Gastrocnemius medialis (tissue), 4 donors: ENCODE measurements at regions not wholly inside any gene's neighbourhood (a gene's known extent, or its start where the extent isn't known, plus 50 kb on each side); places are given as distances from the start of the nearest gene placed in this dataset.

ENCODE experiments used
- ATAC-seq, 2 donors: fragments of 150-250 bp; one replicate each; pipeline ENCODE4 v1.9.1; 2016
- DNase-seq, 2 donors: peaks; one replicate each; pipeline ENCODE4 v3.0.0-alpha.2; 2019
- H3K27ac ChIP-seq, 4 donors: fragments of 200-600 bp; sonication (generic); 1 replicate in 1 of 4; 2 replicates in 3 of 4; pipeline ENCODE4 v1.5.1; 2016 to 2018; ENCODE audit warnings: mild to moderate bottlenecking in 2 of 4, moderate library complexity in 1 of 4
- H3K27me3 ChIP-seq, 3 donors: fragments of 200-600 bp; sonication (generic) in 2 of 3; 1 replicate in 1 of 3; 2 replicates in 2 of 3; pipeline versions ENCODE4 v1.5.1 to v1.6.0; 2016 to 2019; ENCODE audit warnings: mild to moderate bottlenecking in 1 of 3, moderate library complexity in 1 of 3
- H3K36me3 ChIP-seq, 2 donors: fragments of 200-600 bp; sonication (generic) in 1 of 2; one replicate each; pipeline ENCODE4 v1.5.1; 2017 to 2018
- H3K4me1 ChIP-seq, 2 donors: fragments of 200-600 bp; sonication (generic) in 1 of 2; one replicate each; pipeline ENCODE4 v1.5.1; 2016 to 2017; ENCODE audit warnings: mild to moderate bottlenecking in 2 of 2
- H3K4me3 ChIP-seq, 4 donors: fragments of 200-600 bp; sonication (generic) in 3 of 4; 1 replicate in 1 of 4; 2 replicates in 3 of 4; pipeline ENCODE4 v1.5.1; 2016 to 2019; ENCODE audit warnings: mild to moderate bottlenecking in 2 of 4
- H3K9me3 ChIP-seq, 3 donors: fragments of 200-600 bp; sonication (generic) in 2 of 3; 1 replicate in 1 of 3; 2 replicates in 2 of 3; pipeline ENCODE4 v1.5.1; 2016 to 2019
- POLR2A ChIP-seq, 2 donors: fragments of 450-650 bp; IDR thresholded peaks; one replicate each; pipeline ENCODE4 v1.6.1; 2017; ENCODE audit warnings: antibody characterized with exemption in 2 of 2, mild to moderate bottlenecking in 2 of 2, moderate library complexity in 2 of 2
- in situ Hi-C, 4 donors: fragments of 200-750 bp; cut with MboI; loops; one replicate each; pipeline versions ENCODE4 v1.15.0 to v1.8.0; 2017; ENCODE audit warnings: low sequenced_read_pairs in 4 of 4
- intact Hi-C: fragments of 100-400 bp; cut with DNase I; formaldehyde crosslinking; loops from one replicate; pipeline ENCODE4 v1.15.1; 2023; ENCODE audit warnings: low total_unique reads
- TF ChIP-seq, protein P1 (sequence below), 5 experiments: fragments of 450-650 bp in 3 of 5; fragments of 200-600 bp in 2 of 5; sonication (generic) in 2 of 5; IDR thresholded peaks in 4 of 5; conservative IDR thresholded peaks in 1 of 5; 1 replicate in 4 of 5; 2 replicates in 1 of 5; pipeline ENCODE4 v1.5.1; 2016 to 2019; ENCODE audit warnings: antibody characterized with exemption in 5 of 5, mild to moderate bottlenecking in 3 of 5, moderate library complexity in 3 of 5

GRCh38 chr7:84535580-84536270 is 341.1 kb upstream of the SEMA3A start:
- Histone ChIP-seq H3K27me3 (no peaks in the 10 kb centered on the region), H3K4me1 (no peaks in the 10 kb centered on the region), H3K4me3 (no peak overlapping the region), H3K9me3 (no peaks in the 10 kb centered on the region), H3K27ac (no peak overlapping the region), H3K36me3 (no peaks in the 10 kb centered on the region)
- ATAC-seq (no peak), DNase-seq (no peak)
- in situ Hi-C loops (no loop called here), intact Hi-C loops (no loop called here)
- TF ChIP-seq, protein P1, sequence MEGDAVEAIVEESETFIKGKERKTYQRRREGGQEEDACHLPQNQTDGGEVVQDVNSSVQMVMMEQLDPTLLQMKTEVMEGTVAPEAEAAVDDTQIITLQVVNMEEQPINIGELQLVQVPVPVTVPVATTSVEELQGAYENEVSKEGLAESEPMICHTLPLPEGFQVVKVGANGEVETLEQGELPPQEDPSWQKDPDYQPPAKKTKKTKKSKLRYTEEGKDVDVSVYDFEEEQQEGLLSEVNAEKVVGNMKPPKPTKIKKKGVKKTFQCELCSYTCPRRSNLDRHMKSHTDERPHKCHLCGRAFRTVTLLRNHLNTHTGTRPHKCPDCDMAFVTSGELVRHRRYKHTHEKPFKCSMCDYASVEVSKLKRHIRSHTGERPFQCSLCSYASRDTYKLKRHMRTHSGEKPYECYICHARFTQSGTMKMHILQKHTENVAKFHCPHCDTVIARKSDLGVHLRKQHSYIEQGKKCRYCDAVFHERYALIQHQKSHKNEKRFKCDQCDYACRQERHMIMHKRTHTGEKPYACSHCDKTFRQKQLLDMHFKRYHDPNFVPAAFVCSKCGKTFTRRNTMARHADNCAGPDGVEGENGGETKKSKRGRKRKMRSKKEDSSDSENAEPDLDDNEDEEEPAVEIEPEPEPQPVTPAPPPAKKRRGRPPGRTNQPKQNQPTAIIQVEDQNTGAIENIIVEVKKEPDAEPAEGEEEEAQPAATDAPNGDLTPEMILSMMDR (IDR thresholded peaks at IDR 0.05 in 4 of 5, conservative IDR thresholded peaks at IDR 0.05 in 1 of 5) = no peak
- no peak for TF ChIP-seq POLR2A (IDR thresholded peaks at IDR 0.05)

- Histone ChIP-seq H3K27me3 (no peaks in the 10 kb centered on the region), H3K9me3 (no peaks in the 10 kb centered on the region), H3K4me3 (no peak overlapping the region), H3K4me1 (no peaks in the 10 kb centered on the region), H3K27ac (no peak overlapping the region), H3K36me3 (no peaks in the 10 kb centered on the region)
- in situ Hi-C loops = no loop called here
- intact Hi-C loops = no loop called here
- ATAC-seq (no peak), DNase-seq (no peak)
- no peak for TF ChIP-seq POLR2A (IDR thresholded peaks at IDR 0.05)
- TF ChIP-seq, protein P1 (IDR thresholded peaks at IDR 0.05 in 4 of 5, conservative IDR thresholded peaks at IDR 0.05 in 1 of 5) = no peak
These were observed 338.6 kb upstream of the SEMA3A start for GRCh38 chr7:84533182-84533581.

GRCh38 chr7:84532196-84532595 is 337.6 kb upstream of the SEMA3A start:
- no peaks in the 10 kb centered on the region for H3K36me3 ChIP-seq
- intact Hi-C loops = no loop called here
- DNase-seq (no peak), ATAC-seq (no peak)
- H3K27ac ChIP-seq = no peak overlapping the region
- no peaks in the 10 kb centered on the region for H3K4me1 ChIP-seq
- no peak for TF ChIP-seq POLR2A (IDR thresholded peaks at IDR 0.05)
- TF ChIP-seq, protein P1 (IDR thresholded peaks at IDR 0.05 in 4 of 5, conservative IDR thresholded peaks at IDR 0.05 in 1 of 5) = no peak
- H3K4me3 ChIP-seq = no peak overlapping the region
- no peaks in the 10 kb centered on the region for H3K9me3 ChIP-seq
- in situ Hi-C loops = no loop called here
- H3K27me3 ChIP-seq = no peaks in the 10 kb centered on the region

DNA sequence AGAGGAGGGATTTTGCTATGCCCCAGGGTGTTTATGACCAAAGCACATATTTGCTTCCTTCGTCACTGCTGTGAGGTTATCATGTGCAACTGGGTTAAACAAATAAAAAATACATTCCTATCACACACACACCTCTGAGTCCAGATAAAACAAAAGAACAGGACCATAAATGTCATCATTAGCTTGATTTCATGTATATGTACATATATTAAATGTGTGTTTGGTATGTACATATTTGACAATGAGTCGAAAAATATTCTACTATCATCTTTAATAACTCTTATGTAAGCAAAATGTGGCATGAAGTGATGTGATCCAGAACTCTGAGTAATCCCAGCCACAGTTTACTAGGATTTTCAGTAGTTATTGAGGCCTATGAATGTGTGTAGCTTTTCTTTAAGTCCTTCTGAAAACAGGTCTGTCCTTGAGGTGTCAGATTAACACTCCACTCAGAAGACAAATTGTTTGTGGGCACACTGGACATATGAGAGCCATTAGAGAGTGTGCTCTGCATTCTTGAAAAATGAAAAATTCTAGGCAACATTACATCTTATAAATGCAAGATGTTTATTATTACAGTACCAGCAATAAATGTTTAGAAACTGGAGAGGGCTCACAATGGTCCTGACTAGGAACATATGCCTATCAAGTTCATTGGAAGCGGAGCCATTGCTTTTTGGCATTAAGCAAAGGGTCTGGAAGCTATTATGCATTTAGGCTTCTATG is 335.1 kb upstream of the SEMA3A start:
- Histone ChIP-seq H3K27me3 (no peaks in the 10 kb centered on the region), H3K27ac (no peak overlapping the region)

DNA sequence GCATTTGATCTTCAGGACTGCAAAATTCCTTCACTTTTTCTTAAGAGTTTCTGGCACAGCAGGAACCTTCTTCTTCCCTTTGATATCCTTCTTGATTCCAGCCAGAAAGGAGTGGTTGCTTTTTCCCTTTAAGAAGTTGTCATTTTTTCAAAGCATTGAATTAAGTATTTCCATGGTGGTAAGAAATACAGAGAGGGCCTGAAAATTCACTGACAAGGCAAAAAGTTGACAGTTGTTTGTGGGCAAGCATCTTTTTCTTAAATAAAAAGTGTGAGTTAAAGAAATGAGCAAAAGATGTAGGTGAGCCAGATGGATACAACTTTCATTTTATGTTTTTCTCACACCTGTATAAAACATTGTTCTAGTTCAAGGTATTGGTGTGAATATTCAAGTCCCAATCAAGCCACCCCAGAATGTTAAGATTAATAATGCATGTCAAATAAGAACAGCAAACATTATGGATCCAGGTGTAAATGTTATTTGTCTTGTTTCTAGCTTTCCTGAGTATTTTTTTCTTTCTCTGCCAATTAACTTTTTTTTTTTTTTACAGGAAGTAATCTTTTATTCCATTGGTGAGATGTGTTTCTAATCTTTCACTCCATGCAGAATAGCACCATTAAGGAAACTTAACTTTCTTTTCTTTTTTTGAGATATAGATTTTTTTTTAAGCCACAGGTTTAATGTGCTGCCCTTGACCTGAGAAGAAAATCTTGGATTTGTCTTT is 334.3 kb upstream of the SEMA3A start:
- no peaks in the 10 kb centered on the region for H3K4me1 ChIP-seq
- intact Hi-C loops (no loop called here), in situ Hi-C loops (no loop called here)
- H3K36me3 ChIP-seq = no peaks in the 10 kb centered on the region
- ATAC-seq (no peak), DNase-seq (no peak)
- H3K9me3 ChIP-seq = no peaks in the 10 kb centered on the region
- H3K27ac ChIP-seq = no peak overlapping the region
- H3K4me3 ChIP-seq = no peak overlapping the region
- H3K27me3 ChIP-seq = no peaks in the 10 kb centered on the region
- TF ChIP-seq, protein P1 (IDR thresholded peaks at IDR 0.05 in 4 of 5, conservative IDR thresholded peaks at IDR 0.05 in 1 of 5) = no peak
- TF ChIP-seq POLR2A (IDR thresholded peaks at IDR 0.05) = no peak

More for the DNA sequence above, 335.1 kb upstream of the SEMA3A start:
- DNase-seq = no peak
- ATAC-seq = no peak
- no peak for TF ChIP-seq POLR2A (IDR thresholded peaks at IDR 0.05)
- H3K9me3 ChIP-seq = no peaks in the 10 kb centered on the region
- no peak overlapping the region for H3K4me3 ChIP-seq
- in situ Hi-C loops = no loop called here
- intact Hi-C loops = no loop called here
- H3K36me3 ChIP-seq = no peaks in the 10 kb centered on the region
- no peaks in the 10 kb centered on the region for H3K4me1 ChIP-seq
